Stimulated activated CD4-positive, alpha-beta T cell treated with anti-CD3 and anti-CD28 coated beads, Interleukin-15, amount 100 ng/mL, for 24 hours (primary cell): ENCODE measurements at regions not wholly inside any gene's neighbourhood (a gene's known extent, or its start where the extent isn't known, plus 50 kb on each side); places are given as distances from the start of the nearest gene placed in this dataset.
"Not testable (repeated sequence)": the region's sequence is repeated elsewhere in the genome, so short reads cannot be mapped to it uniquely, and the experiment has no call there.

Experiments used
- DNase-seq: peaks from one replicate; pipeline ENCODE4 v3.0.0-alpha.2; 2020

DNA sequence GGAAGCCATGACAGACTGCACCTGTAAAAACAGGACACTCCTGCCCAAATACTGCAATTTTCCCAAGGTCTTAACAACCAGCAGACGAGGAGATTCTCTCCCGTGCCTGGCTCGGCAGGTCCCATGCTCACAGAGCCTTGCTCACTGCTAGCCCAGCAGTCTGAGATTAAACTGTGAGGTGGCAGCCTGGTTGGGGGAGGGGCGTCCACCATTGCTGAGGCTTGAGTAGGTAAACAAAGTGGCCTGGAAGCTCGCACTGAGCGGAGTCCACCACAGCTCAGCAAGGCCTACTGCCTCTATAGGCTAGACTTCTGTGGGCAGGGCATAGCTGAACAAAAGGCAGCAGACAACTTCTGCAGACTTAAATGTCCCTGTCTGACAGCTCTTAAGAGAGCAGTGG is 80.3 kb downstream of the ANXA5 start:
- DNase-seq, result not testable (repeated sequence)

DNA sequence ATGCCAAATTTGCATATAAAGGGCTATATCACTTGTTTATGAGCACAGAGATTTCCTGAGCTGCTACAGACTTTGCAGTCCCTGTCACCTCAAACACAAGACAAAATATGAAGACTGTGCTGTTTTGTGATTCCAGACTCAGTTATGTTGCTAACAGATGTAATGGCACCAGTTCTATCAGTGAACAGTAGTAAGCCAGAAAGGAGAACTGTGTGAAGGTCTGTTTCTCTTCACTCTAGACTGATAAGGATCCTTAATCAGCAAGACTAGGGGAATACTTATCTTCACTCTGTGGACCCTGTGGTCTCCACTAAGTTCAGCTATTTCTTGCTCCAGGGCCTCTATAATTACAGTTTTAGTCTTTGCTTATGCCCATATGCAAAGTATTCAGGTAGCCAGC is 82.7 kb downstream of the ANXA5 start:
- no peak for DNase-seq

DNA sequence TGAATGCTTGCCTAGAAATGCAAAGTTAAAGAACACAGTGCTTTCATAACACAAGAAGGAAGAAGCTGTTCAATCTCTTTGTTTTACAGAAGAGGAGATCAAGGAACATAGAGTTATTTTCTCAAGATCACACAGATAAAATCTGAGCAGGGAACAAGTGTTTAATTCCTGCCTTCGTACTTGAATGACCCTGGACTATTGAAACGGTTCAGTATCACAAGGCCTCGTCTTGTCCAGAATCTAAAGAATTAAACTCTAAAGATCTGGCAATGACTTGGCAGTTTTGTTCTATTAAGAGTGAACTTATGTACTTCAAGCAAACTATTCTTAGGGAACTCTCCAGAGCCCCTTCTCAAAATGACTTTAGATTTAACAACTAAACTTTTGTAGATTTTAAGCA is 97.7 kb downstream of the ANXA5 start:
- DNase-seq, result no peak

DNA sequence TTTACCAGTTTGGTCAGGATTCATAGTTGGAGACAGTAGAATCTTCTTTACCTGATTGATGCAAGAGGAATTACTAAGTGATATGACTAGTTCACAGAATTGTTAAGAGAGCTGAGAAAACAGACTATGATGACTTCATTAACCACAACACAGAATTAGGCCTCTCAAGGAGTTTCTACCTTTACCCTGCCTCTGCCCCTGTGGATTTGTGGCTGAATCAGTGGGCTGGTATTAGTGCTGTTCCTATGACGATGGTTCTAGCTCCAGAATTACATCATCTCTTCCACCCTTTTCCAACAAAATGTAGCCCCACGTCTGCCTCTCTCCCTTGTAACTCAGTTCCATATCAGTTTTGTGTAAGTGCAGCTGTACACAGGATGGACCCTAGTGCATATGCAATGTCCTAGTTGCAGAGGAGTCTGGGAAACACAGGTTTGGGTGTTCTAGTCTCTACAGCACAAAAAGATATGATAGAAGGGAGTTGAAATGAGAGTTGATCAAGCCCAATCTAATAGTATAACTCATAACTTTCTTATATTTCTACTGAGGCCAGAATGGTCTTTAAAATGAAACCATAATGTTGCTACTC is 99.3 kb downstream of the ANXA5 start:
- peak; percentile 34 for DNase-seq

DNA sequence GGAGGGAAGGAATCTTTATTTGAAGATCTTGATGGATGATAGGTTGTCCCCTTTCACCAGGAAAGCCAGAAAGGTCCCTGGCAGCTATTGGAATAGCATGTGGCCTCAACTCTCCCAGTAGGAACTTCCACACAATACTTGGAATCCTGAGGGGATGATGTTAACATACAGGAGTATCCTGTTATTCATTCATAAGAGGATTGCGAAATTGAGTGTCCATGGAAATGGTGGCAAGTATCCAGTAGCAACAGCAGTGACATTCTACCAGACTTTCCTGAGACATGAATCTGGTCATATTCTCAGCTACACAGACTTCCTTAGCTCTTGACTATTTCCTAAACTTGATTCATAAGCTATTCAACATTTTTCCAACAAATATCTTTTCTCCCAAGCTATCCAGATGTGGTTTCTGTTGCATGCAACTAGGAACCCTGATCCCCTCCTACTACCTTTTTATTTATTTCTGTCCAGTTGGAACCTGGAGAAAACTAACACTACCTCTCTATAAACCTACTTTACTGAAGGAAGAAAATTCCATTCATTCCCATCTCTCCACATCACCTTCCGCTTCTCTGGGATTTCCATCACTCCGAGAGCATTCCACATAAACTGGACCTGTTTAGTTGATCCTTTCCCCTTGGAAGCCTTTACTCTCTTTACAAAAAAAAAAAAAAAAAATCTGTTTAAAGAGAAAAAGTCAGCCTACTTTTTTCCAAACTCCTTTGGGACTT is 101.8 kb downstream of the ANXA5 start:
- DNase-seq, result no peak

DNA sequence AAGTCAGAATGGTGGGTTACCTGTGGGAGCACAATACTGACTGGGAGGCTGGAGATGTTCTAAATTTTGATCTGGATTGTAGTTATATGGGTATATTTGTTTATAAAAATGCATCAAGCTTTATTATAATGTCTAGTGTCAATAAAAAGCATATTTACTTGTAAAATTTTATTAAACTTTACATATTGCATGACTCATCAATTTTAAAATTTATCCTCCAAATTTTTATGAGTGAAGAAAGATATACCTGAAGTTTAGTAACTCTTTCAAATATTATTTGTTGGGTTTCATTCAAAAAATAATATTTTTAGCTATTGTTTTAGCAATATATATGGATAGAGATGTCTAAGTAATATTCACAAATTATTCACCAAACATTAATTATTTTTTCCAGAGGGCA is 103.0 kb downstream of the ANXA5 start:
- no peak for DNase-seq

DNA sequence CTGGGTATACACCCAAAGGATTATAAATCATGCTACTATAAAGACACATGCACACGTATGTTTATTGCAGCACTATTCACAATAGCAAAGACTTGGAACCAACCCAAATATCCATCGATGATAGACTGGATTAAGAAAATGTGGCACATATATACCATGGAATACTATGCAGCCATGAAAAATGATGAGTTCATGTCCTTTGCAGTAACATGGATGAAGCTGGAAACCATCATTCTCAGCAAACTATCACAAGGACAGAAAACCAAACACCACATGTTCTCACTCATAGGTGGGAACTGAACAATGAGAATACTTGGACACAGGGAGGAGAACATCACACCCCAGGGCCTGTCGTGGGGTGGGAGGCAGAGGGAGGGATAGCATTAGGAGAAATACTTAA is 104.5 kb downstream of the ANXA5 start:
- not testable (repeated sequence) for DNase-seq

DNA sequence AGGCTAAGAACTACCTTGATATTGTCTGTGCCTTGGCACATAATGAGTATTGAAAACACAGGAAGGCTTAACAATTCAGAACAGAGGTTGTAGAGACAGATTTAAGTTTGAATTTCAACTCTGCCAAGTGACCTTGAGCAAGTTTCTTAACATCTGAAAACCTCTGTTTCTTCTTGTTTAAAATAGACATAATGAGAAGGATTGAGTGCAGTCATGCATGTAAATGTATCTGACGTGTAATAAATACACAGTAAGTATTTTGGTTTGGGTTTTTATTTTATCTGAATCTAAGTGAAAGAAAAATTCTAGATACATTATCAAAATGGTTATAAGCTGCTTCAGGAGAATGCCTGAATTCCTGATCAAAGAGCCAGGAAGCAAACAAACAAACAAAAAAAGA is 111.9 kb downstream of the ANXA5 start:
- no peak for DNase-seq

DNA sequence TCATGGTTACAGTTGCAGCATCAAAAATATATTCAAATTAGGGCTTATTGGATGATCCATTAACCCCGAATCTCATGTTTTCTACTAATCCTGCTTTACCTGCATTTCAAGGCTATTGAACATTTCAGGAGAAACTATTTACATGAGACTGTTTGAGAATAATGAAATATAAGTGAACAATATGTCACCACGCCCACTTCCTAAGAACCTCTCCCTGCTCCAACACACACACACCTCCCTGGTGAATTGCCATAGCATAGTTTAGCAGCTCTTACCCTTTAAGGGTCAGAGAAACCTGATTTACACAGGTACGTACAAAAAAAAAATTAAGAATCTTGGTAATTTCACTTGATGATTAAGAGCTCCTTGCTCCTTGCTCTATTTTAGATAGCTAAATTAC is 113.4 kb downstream of the ANXA5 start:
- DNase-seq, result no peak

DNA sequence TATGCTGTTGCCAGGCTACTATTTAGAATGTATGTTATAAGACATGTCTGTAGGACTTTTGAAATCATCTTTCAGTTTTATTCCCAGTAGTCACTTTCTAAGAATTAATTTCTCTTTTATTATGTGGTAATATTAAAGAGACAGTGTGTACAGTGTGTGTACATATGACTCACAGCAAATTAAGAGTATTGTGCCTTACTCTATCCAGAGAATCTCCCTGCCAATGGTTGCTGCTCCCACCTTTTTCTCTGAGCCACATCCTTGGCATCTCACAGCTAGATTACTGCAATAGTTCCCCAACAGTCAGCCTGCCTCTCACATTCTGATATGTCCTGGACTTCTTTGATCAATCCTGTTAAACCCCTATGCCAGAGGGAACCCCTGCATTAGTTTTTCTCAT is 114.5 kb downstream of the ANXA5 start:
- no peak for DNase-seq

DNA sequence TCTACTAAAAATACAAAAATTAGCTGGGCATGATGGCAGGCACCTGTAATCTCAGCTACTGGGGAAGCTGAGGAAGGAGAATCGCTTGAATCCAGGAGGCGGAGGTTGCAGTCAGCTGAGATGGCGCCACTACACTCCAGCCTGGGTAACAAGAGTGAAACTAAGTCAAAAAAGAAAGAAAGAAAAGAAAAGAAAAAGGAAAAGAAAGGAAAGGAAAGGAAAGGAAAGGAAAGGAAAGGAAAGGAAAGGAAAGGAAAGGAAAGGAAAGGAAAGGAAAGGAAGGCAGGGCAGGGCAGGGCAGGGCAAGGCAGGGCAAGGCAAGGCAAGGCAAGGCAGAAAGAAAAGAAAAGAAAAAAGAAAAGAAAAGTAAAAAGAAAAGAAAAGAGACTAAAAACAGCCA is 121.4 kb downstream of the ANXA5 start:
- not testable (repeated sequence) for DNase-seq

DNA sequence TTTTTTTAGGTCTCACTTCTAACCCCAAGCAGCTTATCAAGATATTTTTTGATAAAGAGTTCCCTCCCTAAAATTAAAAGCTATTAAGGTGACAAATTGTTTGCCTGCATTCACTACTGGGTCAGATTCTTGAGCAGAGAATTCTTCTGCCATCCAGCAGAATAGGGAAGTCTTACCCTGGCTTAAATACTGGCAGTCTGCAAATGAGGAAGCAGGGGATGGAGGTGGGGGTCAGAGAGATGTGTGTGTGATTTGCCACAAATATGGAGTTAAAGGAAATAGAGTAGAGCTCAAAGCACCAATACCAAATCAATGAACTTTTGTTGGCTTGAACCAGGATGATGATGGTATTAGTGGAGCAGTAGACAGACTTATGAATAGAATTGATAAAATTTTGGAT is 122.2 kb downstream of the ANXA5 start:
- DNase-seq, result no peak

DNA sequence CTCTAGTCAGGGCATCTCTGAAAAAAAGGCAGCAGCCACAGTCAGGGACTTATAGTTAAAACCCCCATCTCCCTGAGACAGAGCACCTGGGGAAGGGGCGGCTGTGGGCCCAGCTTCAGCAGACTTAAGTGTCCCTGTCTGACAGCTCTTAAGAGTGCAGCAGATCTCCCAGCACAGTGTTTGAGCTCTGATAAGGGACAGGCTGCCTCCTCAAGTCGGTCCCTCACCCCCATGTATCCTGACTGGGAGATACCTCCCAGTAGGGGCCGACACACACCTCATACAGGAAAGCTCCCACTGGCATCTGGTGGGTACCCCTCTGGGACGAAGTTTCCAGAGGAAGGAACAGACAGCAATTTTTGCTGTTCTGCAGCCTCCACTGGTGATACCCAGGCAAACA is 129.0 kb downstream of the ANXA5 start:
- no peak for DNase-seq

DNA sequence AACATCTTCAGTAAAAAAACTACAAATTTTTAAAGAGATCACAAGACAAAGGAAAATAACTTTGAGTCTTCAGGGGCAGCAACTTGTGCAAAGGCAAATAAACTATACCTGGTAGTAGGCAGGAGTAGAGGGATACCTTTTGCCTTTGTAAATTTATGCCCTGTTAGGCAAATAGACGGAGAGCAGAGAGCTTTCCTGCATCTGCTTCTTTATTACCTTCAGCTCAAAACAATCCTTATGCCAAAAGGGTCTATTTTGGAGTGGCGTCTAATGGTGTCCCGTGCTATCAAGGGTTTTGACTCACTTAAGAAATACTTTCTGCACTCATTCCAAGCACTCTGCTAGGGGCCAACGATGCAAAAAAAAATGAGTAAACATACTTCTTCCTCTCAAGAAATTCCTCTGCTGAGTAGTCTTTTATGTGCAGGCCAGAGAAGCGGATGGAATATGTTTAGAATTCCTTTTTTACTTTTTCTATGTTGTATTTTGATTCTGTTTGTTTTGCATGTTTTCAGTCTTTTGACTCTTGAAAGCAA is 131.9 kb downstream of the ANXA5 start:
- no peak for DNase-seq

DNA sequence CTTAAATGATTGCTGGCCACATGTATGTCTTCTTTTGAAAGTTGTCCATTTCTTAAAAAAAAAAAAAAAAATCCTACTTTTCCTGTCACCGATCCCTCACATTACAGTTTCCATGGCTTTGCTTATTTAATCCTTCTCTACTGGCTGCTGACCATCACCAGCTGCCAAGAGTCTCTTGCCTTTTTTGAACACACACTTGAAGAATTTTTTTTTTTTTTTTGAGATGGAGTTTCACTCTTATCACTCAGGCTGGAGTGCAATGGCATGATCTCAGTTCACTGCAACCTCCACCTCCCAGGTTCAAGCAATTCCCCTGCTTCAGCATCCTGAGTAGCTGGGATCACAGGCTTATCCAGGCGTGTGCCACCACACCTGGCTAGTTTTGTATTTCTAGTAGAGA is 134.0 kb downstream of the ANXA5 start:
- DNase-seq, result no peak

DNA sequence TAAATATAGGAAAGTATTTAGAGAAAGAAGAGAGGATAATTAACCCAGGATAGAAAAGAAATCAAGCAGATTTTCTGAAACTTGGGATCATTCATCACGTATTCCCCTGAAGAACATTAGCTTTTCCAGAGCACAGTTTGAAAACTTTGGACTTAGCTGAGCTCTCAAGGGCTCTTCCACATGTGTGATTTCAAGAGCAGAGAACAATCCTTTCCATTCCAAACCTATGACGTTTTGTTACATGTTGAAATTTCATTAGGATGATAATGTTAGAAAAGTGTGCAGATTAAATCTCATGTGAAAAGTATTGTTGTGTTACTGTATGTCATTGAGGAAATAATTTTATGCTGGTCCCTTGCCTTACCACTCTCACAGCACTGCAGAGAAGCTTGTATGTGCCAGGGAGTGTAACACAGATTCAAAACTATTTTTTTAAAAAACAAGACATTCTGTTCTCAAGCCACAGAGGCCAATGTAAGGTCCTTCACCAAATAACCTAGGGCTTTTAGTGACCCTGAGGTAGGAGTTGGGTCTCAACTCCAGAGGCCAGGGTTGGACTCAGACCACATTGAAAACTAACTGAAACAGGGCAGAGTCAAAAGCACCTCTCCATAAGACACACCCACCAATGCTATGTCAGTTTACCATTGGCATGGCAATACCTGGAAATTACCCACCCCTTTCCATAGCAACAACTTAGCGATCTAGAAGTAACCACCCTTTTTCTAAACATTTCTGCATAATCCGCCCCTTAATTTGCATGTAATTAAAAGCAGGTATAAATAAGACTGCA is 141.3 kb downstream of the ANXA5 start:
- no peak for DNase-seq

DNA sequence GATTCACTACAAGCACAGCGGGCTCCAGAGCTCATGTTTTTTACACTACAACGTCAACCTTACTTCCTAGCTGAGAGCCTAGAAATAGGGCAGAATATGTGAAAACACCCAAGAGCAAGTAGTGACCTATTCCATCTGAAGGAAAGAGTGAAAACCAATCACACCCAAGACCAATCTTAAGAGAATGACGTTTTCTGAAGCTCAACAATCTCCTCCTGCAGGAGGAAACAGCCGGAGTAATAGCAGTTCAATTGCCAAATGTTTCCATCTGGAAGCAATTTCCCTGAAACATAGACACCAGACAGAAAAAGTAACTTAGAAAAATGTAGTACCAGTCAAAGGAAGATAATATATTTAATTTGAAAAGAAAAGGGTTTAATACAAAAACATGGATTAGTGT is 142.4 kb downstream of the ANXA5 start:
- no peak for DNase-seq

DNA sequence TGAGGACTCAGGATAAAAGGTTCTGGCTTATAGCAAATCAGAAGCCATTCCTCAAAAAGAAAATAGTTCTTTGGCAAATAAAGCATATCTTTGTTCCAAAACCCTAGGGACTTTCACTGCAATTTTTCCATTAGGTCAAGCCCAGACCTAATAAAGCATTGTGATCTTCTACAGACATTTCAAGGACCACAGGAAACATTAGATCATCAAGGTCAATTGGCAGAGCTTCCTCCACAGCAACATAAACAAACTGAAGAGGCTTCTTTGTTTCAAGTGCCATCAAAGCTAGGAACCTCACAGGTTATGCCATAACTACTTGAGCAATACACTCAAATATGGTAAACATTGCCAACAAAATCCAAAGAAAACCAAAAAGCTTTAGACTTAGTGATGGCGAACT is 144.9 kb downstream of the ANXA5 start:
- no peak for DNase-seq

DNA sequence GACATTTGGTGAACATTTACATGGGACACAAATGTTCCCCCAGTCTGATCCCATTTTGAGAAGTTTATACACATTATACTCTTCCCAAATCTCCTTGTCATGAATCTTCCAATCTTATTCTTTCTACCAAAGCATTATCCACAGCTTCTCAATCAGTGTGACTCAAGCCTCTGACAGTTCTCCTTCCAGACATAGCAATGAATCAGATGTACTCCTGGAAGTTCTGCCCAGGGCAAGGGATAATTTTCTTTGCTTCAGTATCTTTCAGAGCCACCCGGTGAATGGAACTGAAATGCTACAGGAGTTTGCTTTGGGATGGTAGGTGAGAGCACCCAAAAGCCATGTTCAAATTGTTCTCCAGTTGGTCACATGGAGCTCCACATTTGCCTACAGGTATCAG is 145.5 kb downstream of the ANXA5 start:
- no peak for DNase-seq

DNA sequence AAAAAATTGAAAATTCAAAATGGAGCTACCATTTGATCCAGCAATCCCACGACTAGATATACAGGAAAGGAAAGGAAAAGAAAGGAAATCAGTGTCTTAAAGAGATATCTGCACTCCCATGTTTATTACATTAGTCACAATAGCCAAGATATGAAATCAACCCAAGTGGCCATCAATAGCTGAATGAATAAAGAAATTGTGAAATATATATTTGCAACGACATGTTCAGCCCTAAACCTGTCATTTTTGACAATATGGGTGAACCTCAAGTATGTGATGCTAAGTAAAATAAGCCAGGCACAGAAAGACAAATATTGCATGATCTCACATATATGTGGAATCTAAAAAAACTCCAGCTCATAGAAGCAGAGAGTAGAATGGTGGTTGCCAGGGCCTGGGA is 155.1 kb downstream of the ANXA5 start:
- no peak for DNase-seq

DNA sequence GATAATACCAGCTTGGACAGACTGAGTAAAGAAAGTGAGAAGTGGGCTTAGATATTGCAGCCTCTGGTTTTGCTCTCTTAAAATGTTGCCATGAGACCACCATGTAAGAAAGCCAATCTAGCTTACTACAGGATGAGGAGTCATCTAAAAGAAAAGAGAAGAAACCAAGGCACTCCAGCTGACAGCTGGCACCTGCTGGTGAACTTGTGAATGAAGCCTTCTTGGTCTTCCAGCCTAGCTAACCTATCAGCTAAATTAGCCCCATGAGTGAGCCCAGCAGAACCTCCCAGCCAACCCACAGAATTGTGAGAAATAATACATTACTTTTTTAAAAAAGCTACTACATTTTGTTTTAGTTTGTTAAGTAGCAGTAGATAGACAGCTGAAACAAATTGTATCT is 154.5 kb upstream of the QRFPR start:
- DNase-seq, result no peak

DNA sequence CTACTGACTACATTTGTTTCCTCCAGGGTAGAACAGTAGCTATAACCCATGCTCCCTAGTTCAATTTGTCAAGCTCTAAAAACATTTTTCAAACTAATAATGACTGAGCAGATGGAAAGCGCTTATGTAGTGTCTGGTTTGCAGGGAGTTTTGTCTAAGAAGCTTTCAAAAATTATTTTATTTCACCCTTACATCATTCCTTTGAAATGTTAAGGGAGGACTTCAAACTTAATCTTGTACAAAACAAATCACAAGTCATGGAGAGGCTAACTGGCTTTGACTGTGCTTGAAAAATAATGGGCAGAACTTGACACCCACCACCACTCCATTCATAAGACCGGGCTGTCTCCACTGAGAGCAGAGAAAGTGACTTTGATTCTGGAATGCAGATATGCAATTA is 153.4 kb upstream of the QRFPR start:
- no peak for DNase-seq

DNA sequence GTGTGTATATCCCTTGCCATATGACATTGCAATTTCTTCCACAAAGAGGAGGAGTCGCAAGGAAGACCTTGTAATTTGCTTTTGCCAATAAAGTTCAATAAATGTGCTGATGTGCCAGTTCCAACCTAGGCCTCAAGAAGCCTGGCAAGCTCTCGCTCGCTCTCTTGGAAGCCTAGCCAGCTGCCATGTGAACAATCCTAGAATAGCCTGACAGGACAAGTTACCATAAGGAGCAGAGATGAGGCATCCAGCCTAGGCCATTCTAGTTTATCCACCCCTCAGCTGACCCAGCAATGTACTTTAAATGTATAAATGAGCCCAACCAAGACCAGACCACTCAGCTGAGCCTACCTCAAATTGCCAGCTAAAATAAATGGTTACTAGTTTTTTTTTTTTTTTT is 145.7 kb upstream of the QRFPR start:
- no peak for DNase-seq

DNA sequence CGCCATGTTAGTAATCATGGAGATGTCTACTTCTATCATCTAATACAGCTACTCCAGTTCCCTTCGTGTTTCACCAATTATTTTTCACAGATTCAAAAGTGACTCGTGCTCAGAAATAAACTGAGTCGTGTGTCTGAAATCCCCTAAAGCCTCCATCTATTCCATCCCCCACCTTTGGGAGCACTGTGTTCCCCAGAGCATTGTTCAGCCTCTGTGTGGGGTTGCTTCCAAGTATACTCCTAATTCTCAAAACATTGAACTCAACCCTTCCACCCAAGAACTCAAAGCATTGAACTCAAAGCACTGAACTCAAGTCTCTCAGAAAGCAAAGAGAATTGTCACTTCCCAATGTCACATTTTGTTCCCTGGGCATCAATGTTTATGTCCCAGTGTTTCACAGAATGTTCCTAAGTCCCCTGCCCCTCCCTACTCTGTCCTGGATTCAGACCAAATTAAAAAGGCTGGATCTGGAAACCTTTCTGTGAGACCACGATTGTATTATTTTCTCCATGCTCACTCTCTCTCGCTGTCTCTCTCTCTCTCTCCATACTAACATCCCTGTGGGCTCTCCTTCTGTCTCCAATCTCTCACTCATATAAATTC is 138.5 kb upstream of the QRFPR start:
- no peak for DNase-seq
